Anterior cingulate cortex (tissue), 58 donors: ENCODE measurements at regions not wholly inside any gene's neighbourhood (a gene's known extent, or its start where the extent isn't known, plus 50 kb on each side); places are given as distances from the start of the nearest gene placed in this dataset.

Experiments
- DNase-seq, 58 donors: peaks; one replicate each; lab custom pipeline; 2025; lab: John Stamatoyannopoulos, UW

GRCh38 chr1:4528590-4528989, 125.8 kb upstream of the AJAP1 start:
- DNase-seq = no peak

- no peak for DNase-seq
These were observed 124.8 kb upstream of the AJAP1 start for GRCh38 chr1:4529446-4530165.

GRCh38 chr1:4530166-4530785, 124.1 kb upstream of the AJAP1 start:
- DNase-seq = no peak

- no peak for DNase-seq
These were observed 122.6 kb upstream of the AJAP1 start for GRCh38 chr1:4531842-4532241.

- no peak for DNase-seq
These were observed 121.8 kb upstream of the AJAP1 start for GRCh38 chr1:4532656-4533055.

GRCh38 chr1:4546911-4547310, 107.5 kb upstream of the AJAP1 start:
- DNase-seq = no peak

- no peak for DNase-seq
These were observed 104.5 kb upstream of the AJAP1 start for GRCh38 chr1:4549930-4550329.

- DNase-seq = no peak
These were observed 103.5 kb upstream of the AJAP1 start for GRCh38 chr1:4550941-4551340.

- DNase-seq = peak in 1 of 58 donors; percentile 7
These were observed 102.7 kb upstream of the AJAP1 start for GRCh38 chr1:4551706-4552105.

- no peak for DNase-seq
These were observed 100.6 kb upstream of the AJAP1 start for GRCh38 chr1:4553761-4554160.

- no peak for DNase-seq
These were observed 100.0 kb upstream of the AJAP1 start for GRCh38 chr1:4554271-4554865.

- DNase-seq = no peak
These were observed 96.5 kb upstream of the AJAP1 start for GRCh38 chr1:4557949-4558348.

GRCh38 chr1:4561205-4561604, 93.2 kb upstream of the AJAP1 start:
- no peak for DNase-seq

- DNase-seq = no peak
These were observed 92.1 kb upstream of the AJAP1 start for GRCh38 chr1:4562321-4562720.

GRCh38 chr1:4563586-4563985, 90.8 kb upstream of the AJAP1 start:
- no peak for DNase-seq

GRCh38 chr1:4564051-4564450, 90.4 kb upstream of the AJAP1 start:
- no peak for DNase-seq

GRCh38 chr1:4565166-4565565, 89.2 kb upstream of the AJAP1 start:
- DNase-seq = no peak

GRCh38 chr1:4565801-4566449, 88.5 kb upstream of the AJAP1 start:
- no peak for DNase-seq

- DNase-seq = no peak
These were observed 83.1 kb upstream of the AJAP1 start for GRCh38 chr1:4571263-4571662.

- DNase-seq = no peak
These were observed 80.9 kb upstream of the AJAP1 start for GRCh38 chr1:4573526-4573925.

- DNase-seq = no peak
These were observed 72.6 kb upstream of the AJAP1 start for GRCh38 chr1:4581807-4582206.

- DNase-seq = no peak
These were observed 70.0 kb upstream of the AJAP1 start for GRCh38 chr1:4584449-4584848.
